ENCODE measurements at regions not wholly inside any gene's neighbourhood (a gene's known extent, or its start where the extent isn't known, plus 50 kb on each side); places are given as distances from the start of the nearest gene placed in this dataset.

GRCh38 chr4:15354371-15355297, 73.2 kb upstream of the C1QTNF7 start:
- H2AFZ ChIP-seq (ENCODE audit: low read depth, low read length), result no peak overlapping the region
- H3K4me2 ChIP-seq (ENCODE audit: low read length), result no peak overlapping the region
- no peak overlapping the region for H3K9ac ChIP-seq (ENCODE audit: low read length)
- no peaks in the 10 kb centered on the region for H3K36me3 ChIP-seq (ENCODE audit: insufficient read depth, low read length)
- H3K9me3 ChIP-seq (ENCODE audit: low read length), result no peaks in the 10 kb centered on the region
- TF ChIP-seq CTCF (IDR thresholded peaks at IDR 0.05; ENCODE audit: poor library complexity, severe bottlenecking), result no peak
- no peak for TF ChIP-seq EZH2 (IDR thresholded peaks at IDR 0.05; ENCODE audit: borderline replicate concordance, insufficient read depth, low read length, poor library complexity, severe bottlenecking)
- TF ChIP-seq EP300 (conservative IDR thresholded peaks at IDR 0.05; ENCODE audit: poor library complexity, severe bottlenecking), result no peak
- no peak for TF ChIP-seq RAD21 (conservative IDR thresholded peaks at IDR 0.05)
- no peak for TF ChIP-seq POLR2AphosphoS5 (IDR thresholded peaks at IDR 0.05)
- TF ChIP-seq REST (IDR thresholded peaks at IDR 0.05; ENCODE audit: borderline replicate concordance), result no peak
- no peak for TF ChIP-seq SMC3 (conservative IDR thresholded peaks at IDR 0.05; ENCODE audit: poor library complexity)
- TF ChIP-seq MXI1 (conservative IDR thresholded peaks at IDR 0.05; ENCODE audit: poor library complexity, severe bottlenecking), result no peak
- no peak for TF ChIP-seq TAF1 (IDR thresholded peaks at IDR 0.05; ENCODE audit: low read depth)
- no peaks in the 10 kb centered on the region for H3K27me3 ChIP-seq (ENCODE audit: insufficient read depth, low read depth, low read length)
- no peaks in the 10 kb centered on the region for H4K20me1 ChIP-seq (ENCODE audit: insufficient read depth)
- H3K27ac ChIP-seq (ENCODE audit: low read length), result no peak overlapping the region
- no peaks in the 10 kb centered on the region for H3K79me2 ChIP-seq (replicated peaks; ENCODE audit: insufficient read depth, low read length)
- no peak overlapping the region for H3K4me3 ChIP-seq (ENCODE audit: low read length)
- no peaks in the 10 kb centered on the region for H3F3A ChIP-seq (ENCODE audit: insufficient read depth, low read length, poor library complexity, severe bottlenecking)
- no peaks in the 10 kb centered on the region for H3K9me2 ChIP-seq (ENCODE audit: insufficient read depth, low read length)

- Histone ChIP-seq H3K27me3 (ENCODE audit: insufficient read depth, low read depth, low read length) (no peaks in the 10 kb centered on the region), H4K20me1 (ENCODE audit: insufficient read depth) (no peaks in the 10 kb centered on the region), H3K4me3 (ENCODE audit: low read length) (no peak overlapping the region), H3K27ac (ENCODE audit: low read length) (no peak overlapping the region), H3K79me2 (replicated peaks; ENCODE audit: insufficient read depth, low read length) (no peaks in the 10 kb centered on the region), H3K4me2 (ENCODE audit: low read length) (no peak overlapping the region), H2AFZ (ENCODE audit: low read depth, low read length) (no peak overlapping the region), H3F3A (ENCODE audit: insufficient read depth, low read length, poor library complexity, severe bottlenecking) (no peaks in the 10 kb centered on the region), H3K9me3 (ENCODE audit: low read length) (no peaks in the 10 kb centered on the region), H3K9me2 (ENCODE audit: insufficient read depth, low read length) (no peaks in the 10 kb centered on the region), H3K36me3 (ENCODE audit: insufficient read depth, low read length) (no peaks in the 10 kb centered on the region), H3K9ac (ENCODE audit: low read length) (no peak overlapping the region)
- TF ChIP-seq EZH2 (IDR thresholded peaks at IDR 0.05; ENCODE audit: borderline replicate concordance, insufficient read depth, low read length, poor library complexity, severe bottlenecking) (no peak), CTCF (IDR thresholded peaks at IDR 0.05; ENCODE audit: poor library complexity, severe bottlenecking) (no peak), MXI1 (conservative IDR thresholded peaks at IDR 0.05; ENCODE audit: poor library complexity, severe bottlenecking) (no peak), SMC3 (conservative IDR thresholded peaks at IDR 0.05; ENCODE audit: poor library complexity) (no peak), TAF1 (IDR thresholded peaks at IDR 0.05; ENCODE audit: low read depth) (no peak), EP300 (conservative IDR thresholded peaks at IDR 0.05; ENCODE audit: poor library complexity, severe bottlenecking) (no peak), RAD21 (conservative IDR thresholded peaks at IDR 0.05) (no peak), REST (IDR thresholded peaks at IDR 0.05; ENCODE audit: borderline replicate concordance) (no peak), POLR2AphosphoS5 (IDR thresholded peaks at IDR 0.05) (no peak)
Measured at GRCh38 chr4:15361529-15361928, 66.3 kb upstream of the C1QTNF7 start.

Data from neural cell (in vitro differentiated cells).